Stimulated activated CD4-positive, alpha-beta T cell treated with anti-CD3 and anti-CD28 coated beads, Interleukin-4, amount 100 ng/mL, for 4 hours (primary cell): ENCODE measurements at regions not wholly inside any gene's neighbourhood (a gene's known extent, or its start where the extent isn't known, plus 50 kb on each side); places are given as distances from the start of the nearest gene placed in this dataset.
"Not testable (repeated sequence)": the region's sequence is repeated elsewhere in the genome, so short reads cannot be mapped to it uniquely, and the experiment has no call there.

ENCODE experiments used
- DNase-seq, 2 experiments: peaks; one replicate each; pipeline ENCODE4 v3.0.0-alpha.2; 2020

DNA sequence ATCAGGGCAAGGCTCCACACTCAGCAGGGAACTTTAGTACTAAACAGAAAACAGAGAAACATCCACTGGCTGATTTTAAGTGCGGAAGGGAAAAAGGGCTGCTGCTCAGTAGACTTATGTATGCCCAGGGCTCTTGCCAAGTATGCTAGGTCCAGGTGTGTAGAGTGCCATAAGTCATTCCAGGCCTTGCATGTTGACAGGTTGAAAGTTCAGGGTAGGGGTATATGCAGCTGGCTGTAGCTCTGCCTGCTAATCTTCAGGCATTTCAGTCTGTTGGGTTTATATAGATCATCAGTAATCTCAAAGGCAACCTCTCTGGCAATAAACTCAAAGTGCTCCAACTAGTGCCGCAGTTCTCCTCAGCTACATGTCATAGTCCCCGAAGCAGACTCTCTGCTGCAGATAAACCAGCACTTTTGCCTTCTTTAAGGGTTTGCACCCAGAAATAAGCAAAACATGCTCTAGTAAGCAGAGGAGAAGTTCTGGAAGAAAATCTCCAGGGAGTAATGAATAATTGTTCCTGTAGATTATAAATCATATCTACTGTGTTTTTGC, 134.9 kb upstream of the GRIA3 start:
- DNase-seq = no peak

DNA sequence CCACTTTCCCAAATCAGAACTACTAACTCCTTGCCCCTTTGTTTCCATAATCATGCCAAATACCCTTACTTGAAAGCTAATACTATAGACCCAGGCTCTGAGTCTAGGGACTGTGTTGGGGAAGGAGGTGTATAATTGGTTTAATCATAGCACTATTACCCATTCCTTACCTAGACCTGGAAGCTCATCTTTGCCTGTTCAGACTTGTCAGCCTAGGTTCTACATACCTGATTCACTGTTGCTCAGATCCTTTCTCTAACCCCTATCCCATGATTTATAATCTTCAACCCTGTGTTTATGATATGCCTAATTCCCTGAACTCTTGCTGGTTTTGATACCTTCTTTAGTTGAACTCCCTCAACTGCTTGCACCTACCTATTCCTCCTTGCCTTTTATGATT, 123.1 kb upstream of the GRIA3 start:
- DNase-seq = no peak

DNA sequence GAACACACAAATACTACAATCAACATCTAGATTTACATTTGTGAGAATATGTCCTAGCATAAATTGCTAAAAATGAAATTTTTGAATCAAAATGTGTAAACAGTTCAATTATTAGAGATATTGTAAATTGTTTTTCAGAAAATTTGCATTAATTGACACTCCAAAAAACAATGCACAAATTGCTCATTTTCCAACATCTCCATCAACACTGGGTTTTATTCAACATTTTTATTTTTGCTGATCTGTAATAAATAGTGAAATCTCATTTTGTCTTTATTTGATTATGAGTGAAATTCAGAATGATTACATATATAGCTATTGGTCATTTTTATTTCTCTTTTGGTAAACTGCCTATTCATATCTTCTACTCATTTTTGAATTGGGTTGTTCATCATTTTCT, 120.0 kb upstream of the GRIA3 start:
- DNase-seq = no peak

DNA sequence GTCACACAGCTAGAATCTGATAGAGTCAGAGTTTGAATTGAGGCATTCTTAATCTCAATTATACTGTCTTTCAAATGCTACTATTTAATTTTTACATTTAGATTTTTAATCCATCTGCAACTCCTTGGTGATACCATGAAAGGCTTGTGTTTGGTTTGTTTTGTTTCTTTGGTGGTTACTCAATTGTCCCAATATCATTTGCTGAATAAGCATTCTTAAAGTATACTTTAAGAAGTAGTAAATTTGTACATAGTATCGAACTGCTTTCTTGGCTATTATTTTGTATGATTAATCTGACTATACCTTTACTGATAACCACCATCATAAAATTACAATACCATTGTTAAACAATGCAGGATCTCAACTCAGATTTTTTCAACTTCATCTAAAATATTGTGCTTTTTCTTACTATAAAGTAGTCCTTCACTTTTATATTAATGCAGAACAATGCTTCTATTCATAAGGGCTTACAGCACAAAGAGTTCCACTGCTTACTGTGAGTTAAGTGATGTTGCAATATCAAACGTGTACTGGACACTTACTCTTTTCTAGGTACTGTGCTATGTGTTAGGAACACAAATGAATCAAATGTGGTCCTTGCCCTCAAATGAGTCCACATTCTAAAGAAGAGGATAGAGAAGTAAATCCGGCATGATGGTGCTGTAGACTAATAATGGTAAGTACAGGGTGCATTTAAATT, 111.2 kb upstream of the GRIA3 start:
- DNase-seq = no peak

DNA sequence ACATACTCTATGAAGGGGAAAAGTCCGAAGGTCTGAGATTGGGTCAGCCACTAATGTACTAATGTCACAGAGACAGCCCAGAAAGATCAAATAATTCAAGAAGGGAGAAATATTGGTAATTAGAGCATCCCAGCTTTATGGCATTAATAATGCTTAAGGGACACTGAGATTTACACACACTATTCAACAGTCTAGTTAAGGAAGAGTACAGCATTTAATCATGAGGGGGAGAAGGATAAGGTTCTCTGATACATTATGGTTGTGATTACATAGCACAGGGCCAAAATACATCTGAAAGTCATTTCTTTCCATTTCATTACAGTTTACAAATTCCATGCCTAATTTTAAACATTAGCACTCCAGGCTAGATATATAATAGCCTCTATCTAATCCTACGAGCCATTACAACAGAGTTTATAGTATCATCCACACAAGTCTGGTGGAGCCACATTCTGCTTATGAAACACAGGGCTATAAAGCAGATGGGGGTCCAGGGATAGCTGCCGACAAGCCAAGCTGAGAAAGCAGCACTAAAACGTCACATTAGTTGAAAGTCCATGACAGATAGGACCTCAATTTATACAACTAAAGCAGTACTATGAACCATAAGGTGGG, 108.0 kb upstream of the GRIA3 start:
- DNase-seq = no peak

DNA sequence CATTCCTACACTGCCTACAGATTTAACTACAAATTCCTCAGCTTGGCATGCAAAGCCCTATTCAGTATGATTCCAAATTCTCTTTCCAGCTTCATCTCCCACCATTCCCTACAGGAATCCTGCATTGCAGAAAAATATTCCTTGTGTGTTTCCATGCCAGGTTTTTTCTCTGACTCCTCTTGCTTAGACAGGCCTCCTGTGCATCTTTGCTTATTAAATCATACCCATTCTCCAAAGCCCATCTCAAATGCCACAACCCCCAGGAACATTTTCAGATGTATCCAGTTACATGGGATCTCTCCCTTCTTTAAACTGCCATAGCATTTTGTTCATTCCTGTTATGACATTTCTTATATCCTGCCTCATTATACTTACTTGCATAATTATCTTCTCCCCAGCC, 106.4 kb upstream of the GRIA3 start:
- DNase-seq = no peak

DNA sequence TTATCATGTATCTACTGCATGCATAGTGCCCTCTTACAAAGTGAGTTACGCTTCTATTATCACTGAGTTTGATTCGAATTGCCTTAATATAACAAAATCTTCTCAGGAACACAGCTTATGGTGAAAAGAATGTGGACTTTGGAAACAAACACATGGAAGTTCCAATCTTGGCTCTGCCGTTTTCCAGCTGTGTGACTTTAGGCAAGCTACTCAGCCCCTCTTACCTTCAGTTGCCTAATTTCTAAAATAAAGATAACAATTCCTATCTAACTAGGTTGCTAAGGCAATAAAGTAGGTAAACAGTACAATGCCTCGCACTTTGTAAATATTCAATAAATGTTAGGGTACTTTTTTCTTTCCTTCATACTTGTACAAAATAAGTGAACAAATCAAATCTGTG, 104.0 kb upstream of the GRIA3 start:
- DNase-seq = no peak

DNA sequence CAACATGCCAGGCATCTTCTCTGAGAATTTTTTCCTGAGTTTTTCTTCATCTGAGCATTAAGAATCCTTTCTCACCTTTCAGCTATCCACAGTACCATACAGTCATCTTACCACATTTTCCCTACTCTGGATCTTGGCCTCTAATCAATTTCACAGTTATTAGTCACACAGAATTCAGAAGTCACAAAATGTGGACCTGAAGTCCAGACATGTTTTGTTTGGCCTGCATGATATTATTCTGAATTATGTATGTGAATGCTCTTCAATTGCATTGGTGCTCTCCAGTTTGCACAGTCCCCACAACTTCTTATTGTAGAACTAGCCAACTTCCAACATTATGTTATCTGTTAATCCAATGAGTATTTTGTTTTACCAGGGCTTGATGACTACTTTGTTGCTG, 102.3 kb upstream of the GRIA3 start:
- no peak for DNase-seq

DNA sequence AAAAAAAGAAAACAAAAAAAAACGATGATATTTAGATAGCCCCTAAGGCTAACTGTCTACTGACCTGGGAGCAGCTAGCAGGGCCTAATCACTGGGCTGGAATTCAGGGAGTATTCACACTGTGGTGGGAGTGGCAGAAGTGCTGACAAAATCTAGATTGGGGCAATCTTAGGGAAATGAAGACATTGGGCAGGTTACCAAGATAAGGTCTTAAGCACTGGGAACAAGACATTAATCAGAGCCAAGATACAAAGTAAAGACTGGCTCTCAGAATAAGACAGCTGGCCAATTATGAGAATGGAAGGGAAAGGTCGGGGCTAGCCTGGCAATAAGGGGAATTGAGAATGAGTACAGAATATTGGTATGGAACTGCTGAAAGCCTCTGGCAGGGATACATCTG, 100.2 kb upstream of the GRIA3 start:
- no peak for DNase-seq

DNA sequence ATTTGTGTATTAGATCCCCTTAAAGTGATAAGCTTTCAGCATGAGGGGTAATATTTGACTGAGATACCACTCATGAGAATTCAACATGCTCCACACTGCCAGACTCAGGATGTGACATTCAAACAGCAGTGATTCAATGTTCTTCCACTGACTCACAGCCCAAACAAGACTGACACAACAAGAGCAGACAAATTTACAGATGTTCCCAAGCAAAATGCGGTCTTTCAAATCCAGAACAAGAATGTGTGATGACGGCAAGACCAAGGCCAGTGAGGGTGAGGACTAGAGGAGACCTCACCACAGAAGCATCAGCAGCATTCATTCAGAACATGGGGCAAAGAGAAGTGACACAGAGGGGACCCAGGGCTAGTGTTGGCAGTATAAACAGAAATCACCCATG, 99.3 kb upstream of the GRIA3 start:
- DNase-seq = no peak

DNA sequence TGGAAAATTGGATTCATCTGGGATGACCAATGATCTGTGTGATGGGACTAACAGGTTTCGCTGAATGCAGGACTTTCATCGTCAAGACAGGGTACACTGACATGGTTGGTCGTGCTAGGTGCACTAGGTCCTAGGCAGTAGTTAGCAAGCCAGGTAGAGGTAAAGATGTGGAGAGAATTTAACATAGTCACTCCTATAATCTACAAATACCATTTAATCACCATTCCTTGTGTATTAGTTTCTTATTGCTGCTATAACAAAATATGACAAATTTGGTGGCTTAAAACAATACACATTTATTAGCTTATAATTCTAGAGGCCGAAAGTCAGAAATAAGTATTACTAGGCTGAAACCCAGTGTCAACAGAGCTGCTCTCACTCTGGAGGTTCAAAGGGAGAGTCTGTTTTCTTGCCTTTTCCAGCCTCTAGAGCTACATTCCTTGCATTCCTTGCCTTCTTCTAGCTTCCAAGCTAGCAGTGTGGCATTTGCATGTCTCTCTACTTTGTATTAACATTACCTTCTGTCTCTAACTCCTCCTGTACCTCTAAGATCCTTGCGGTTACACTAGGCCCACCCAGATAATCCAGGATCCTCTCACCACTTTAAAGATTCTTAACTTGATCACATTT, 98.7 kb upstream of the GRIA3 start:
- no peak for DNase-seq

DNA sequence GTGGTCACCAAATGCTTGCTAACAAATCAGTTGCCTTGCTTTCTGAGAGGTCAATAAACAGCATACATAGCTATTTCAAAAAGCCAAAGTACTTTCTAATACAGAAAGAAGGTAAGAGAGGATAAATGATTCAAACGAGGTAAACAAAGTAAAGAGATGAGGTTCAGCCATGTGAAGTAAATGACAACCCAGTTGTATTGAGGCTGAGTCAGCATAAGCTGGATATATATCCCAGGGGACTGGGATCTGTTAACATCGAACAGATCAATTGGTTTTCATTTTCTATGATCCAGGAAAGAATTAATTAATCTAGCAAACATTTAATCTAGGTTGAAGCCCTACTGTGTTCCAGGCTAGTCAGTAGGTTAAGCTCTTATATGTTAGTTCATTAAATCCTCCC, 97.3 kb upstream of the GRIA3 start:
- no peak for DNase-seq

DNA sequence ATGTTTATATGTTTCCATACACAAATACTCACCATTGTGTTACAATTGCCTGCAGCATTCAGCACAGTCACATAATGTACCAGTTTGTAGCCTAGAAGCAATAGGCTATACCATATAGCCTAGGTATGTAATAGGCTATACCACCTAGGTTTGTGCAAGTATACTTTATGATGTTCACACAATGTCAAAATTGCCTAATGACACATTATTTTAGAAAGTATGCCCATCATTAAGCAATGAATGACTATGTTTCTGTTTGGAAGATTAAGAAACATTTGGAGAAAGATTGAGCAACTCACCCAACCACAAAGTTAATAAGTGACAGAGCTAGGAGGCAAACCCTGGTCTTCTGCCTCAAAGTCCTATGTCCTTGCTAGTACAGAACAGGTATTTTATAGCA, 96.8 kb upstream of the GRIA3 start:
- DNase-seq = no peak

DNA sequence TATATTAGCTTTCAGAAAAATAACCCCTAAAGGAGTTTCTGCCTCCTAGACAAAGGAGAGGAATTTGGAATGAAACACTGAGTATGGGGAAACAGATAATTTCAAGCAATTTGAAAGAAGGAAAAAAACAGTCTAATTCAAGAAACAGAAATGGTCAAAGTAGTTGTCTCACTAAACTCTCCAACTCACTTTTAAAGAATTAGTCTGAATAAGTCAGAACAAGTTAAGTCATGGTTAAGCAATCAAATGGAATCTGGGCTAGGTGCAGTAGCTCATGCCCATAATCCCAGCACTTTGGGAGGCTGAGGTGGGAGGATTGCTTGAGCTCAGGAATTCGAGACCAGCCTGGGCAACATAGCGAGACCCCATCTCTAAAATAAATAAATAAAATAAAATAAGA, 95.7 kb upstream of the GRIA3 start:
- DNase-seq = no peak

DNA sequence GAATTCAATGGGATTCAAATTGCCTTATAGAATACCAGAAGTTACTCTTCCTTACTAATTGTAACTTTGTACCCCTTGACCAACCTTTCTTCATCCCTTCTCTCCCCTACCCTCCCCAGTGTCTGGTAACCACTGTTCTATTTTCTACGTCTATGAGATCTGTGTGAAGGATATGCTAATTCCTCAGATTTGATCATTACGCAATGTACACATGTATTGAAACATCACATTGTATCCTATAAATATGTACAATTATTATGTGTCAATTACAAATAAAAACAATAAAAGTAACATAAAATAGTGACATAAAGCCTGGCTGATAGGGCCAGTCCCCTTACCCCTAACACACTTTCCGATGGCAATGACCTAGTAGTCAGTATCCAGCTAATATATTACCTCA, 95.1 kb upstream of the GRIA3 start:
- DNase-seq = no peak

DNA sequence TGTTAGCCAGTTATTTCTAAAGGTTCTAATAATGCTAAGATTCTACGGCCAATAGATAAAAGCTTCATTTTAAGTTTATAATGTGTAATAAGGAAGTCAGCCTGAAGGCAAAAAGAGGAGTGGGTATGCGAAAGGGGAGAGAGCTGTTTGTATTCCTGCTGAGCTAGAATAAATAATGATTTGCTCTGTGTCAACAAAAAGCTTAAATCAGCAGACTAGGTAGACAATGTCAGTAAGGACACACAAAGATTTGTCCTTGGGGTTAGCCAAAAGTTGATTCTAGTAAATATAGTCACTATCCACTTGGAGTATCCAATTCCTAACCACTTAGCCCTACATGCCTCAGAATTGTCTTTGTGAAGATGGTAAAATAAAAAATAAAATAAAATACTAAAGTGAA, 90.3 kb upstream of the GRIA3 start:
- DNase-seq = no peak

DNA sequence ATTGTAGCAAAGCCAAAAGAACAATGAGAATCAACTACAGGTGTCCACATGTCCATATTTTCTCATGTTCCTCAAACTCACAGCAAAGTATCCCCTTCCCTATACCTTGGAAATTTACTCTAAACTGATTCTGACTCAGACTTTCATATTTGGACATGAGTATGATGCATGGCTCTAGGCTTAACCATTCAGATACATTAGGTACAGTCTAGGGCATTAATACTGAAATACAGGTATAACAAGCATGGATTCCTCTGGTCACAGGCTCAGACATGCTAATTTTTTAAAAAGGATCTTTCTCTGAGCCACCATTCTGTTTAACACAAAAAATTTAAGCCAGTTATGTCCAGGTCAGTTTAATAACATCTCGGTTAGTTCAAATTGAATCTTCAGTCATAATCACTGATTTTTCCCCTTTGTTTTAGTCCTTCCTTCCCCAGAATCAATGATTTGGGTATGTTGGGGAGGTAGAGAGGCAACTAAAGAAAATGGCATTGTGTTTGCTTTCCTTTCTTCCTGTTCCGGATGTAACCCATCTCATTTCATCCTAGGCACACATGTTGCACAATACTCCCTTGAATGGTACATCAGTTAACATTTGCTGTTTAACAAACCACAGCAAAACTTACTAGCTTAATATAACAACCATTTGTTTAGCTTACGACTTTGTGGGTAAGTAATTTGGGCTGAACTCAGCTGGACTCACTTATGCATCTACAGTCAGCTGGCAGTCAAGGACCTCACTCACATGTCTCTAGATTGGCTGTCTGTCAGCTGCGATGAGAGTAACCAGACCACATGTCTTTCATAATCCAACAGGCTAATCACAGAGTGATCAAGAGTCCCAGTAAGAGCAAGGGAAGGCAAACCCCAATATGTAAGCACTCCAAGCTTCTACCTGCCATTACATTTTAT, 75.3 kb upstream of the GRIA3 start:
- DNase-seq = no peak

DNA sequence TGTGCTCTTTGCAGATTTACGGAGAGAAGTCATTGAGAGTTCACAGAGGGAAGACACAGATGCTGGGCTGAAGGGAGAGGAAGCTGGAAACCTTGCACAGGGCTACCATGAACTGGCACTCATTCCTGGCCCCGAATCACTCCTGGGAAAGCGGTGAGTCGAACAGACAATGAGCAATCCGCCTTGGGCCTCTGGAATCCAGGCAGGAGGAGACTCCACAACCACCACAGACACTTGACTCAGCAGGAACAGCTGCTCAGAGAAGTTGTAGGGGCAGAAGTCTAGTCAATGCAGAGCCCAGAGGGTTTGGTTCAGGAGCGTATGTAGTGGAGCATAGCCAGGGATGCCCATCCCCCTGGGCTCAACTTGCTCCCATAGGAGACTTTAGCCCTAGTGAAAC, 62.8 kb upstream of the GRIA3 start:
- no peak for DNase-seq

DNA sequence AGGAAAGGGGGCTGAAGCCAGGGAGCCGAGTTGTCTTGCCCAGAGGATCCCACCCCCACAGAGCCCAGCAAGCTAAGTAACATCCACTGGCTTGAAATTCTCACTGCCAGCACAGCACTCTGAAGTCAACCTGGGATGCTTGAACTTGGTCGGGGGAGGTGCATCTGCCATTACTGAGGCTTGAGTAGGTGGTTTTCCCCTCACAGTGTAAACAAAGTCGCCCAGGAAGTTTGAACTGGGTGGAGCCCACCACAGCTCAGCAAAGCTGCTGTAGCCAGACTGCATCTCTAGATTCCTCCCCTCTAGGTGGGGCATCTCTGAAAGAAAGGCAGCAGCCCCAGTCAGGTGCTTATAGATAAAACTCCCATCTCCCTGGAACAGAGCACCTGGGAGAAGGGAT, 54.3 kb upstream of the GRIA3 start:
- not testable (repeated sequence) for DNase-seq
